IMR-90 (cell line): ENCODE measurements at regions not wholly inside any gene's neighbourhood (a gene's known extent, or its start where the extent isn't known, plus 50 kb on each side); places are given as distances from the start of the nearest gene placed in this dataset.

Experiments used
- ATAC-seq: fragments of 200-7000 bp; cut with Tn5 transposase; 2 replicates; pipeline ENCODE4 v1.9.1; 2020; ENCODE audit warnings: low read depth, mild to moderate bottlenecking, moderate library complexity
- BruUV-seq: library from RNA; stranded (reverse); fragments of 400-500 nt; replicated peaks from 2 replicates; lab custom pipeline; 2021; lab: Mats Ljungman, UMichigan
- CTCF ChIA-PET: fragments of 300-600 bp; formaldehyde crosslinking; extraction: SDS; loops from one replicate; lab custom pipeline; 2021; ENCODE audit warnings: antibody characterized with exemption; lab: Yijun Ruan, JAX
- POLR2A ChIA-PET: fragments of 300-600 bp; sonication (Branson Sonifier 250); formaldehyde crosslinking; loops from one replicate; lab custom pipeline; 2022; ENCODE audit warnings: antibody characterized with exemption; ENCODE audit not compliant: unreplicated experiment; lab: Charles Lee
- DNase-seq: peaks from one replicate; pipeline ENCODE4 v3.0.0; 2013
- H2AFZ ChIP-seq: replicated peaks from 2 replicates; pipeline ENCODE3; 2013; ENCODE audit warnings: low read length, mild to moderate bottlenecking; ENCODE audit not compliant: poor library complexity
- H2AK5ac ChIP-seq: 2 replicates; pipeline ENCODE4 v1.6.1; 2013; ENCODE audit warnings: low read depth, low read length, inconsistent platforms
- H2AK9ac ChIP-seq: replicated peaks from 2 replicates; pipeline ENCODE3; 2013; ENCODE audit warnings: mild to moderate bottlenecking, low read depth, low read length, moderate library complexity; ENCODE audit not compliant: poor library complexity
- H2BK120ac ChIP-seq: 2 replicates; pipeline ENCODE4 v1.6.1; 2013; ENCODE audit warnings: low read depth, low read length, inconsistent platforms
- H2BK15ac ChIP-seq: 3 replicates; pipeline ENCODE4 v1.6.1; 2013; ENCODE audit warnings: low read depth, low read length, inconsistent platforms
- H2BK20ac ChIP-seq: 2 replicates; pipeline ENCODE4 v1.6.1; 2013; ENCODE audit warnings: low read depth, mild to moderate bottlenecking, inconsistent platforms, low read length, moderate library complexity
- H2BK5ac ChIP-seq: 2 replicates; pipeline ENCODE4 v1.6.1; 2013; ENCODE audit warnings: mild to moderate bottlenecking, low read depth, low read length, inconsistent platforms; ENCODE audit not compliant: poor library complexity, severe bottlenecking
- H3K14ac ChIP-seq: replicated peaks from 2 replicates; pipeline ENCODE4 v1.6.1; 2013; ENCODE audit warnings: low read depth, low read length, inconsistent platforms
- H3K18ac ChIP-seq: 2 replicates; pipeline ENCODE4 v1.6.1; 2013; ENCODE audit warnings: low read depth, low read length, control low read depth
- H3K23ac ChIP-seq: 2 replicates; pipeline ENCODE4 v1.6.1; 2013; ENCODE audit warnings: low read depth, low read length, inconsistent platforms
- H3K27ac ChIP-seq: 2 replicates; pipeline ENCODE4 v1.5.1; 2013; ENCODE audit warnings: mild to moderate bottlenecking, control low read depth, low read length; ENCODE audit not compliant: insufficient read depth
- H3K27me3 ChIP-seq: 2 replicates; pipeline ENCODE4 v1.6.1; 2013; ENCODE audit warnings: low read length; ENCODE audit not compliant: control insufficient read depth, insufficient read depth
- H3K36me3 ChIP-seq: 2 replicates; pipeline ENCODE4 v1.6.1; 2013; ENCODE audit warnings: low read length, mixed read lengths; ENCODE audit not compliant: control insufficient read depth, insufficient read depth
- H3K4ac ChIP-seq: 2 replicates; pipeline ENCODE4 v1.6.1; 2013; ENCODE audit warnings: low read depth, low read length, inconsistent platforms
- H3K4me1 ChIP-seq: 2 replicates; pipeline ENCODE4 v1.6.1; 2013; ENCODE audit warnings: low read length, mixed read lengths; ENCODE audit not compliant: control insufficient read depth, insufficient read depth
- H3K4me2 ChIP-seq: 2 replicates; pipeline ENCODE4 v1.6.1; 2013; ENCODE audit warnings: low read depth, mild to moderate bottlenecking, control low read depth, low read length, moderate library complexity
- H3K4me3 ChIP-seq: 2 replicates; pipeline ENCODE4 v1.5.1; 2013; ENCODE audit warnings: low read depth, mild to moderate bottlenecking, control low read depth, low read length, moderate library complexity; ENCODE audit not compliant: insufficient read depth
- H3K56ac ChIP-seq: 2 replicates; pipeline ENCODE4 v1.6.1; 2013; ENCODE audit warnings: low read length, inconsistent platforms; ENCODE audit not compliant: insufficient read depth; ENCODE audit errors: extremely low read depth
- H3K79me1 ChIP-seq, 2 experiments: 2 replicates each; pipeline ENCODE4 v1.6.1; 2013; ENCODE audit warnings: low read length in 2 of 2, inconsistent platforms in 1 of 2, low read depth in 1 of 2
- H3K9ac ChIP-seq: 2 replicates; pipeline ENCODE4 v1.6.1; 2013; ENCODE audit warnings: low read depth, low read length, control low read depth
- H3K9me1 ChIP-seq: 2 replicates; pipeline ENCODE4 v1.6.1; 2013; ENCODE audit warnings: low read length, inconsistent platforms; ENCODE audit not compliant: insufficient read depth
- H3K9me3 ChIP-seq: 2 replicates; pipeline ENCODE4 v1.6.1; 2013; ENCODE audit warnings: low read length; ENCODE audit not compliant: control insufficient read depth, insufficient read depth
- H4K20me1 ChIP-seq: 2 replicates; pipeline ENCODE4 v1.6.1; 2013; ENCODE audit warnings: low read length, inconsistent platforms; ENCODE audit not compliant: insufficient read depth
- H4K5ac ChIP-seq: 2 replicates; pipeline ENCODE4 v1.6.1; 2013; ENCODE audit warnings: mild to moderate bottlenecking, low read depth, low read length, control low read depth
- H4K8ac ChIP-seq, 2 experiments: 2 replicates each; pipeline ENCODE4 v1.6.1; 2013; ENCODE audit warnings: low read depth in 2 of 2, low read length in 2 of 2, control low read depth in 1 of 2, inconsistent platforms in 1 of 2
- H4K91ac ChIP-seq: 2 replicates; pipeline ENCODE4 v1.6.1; 2013; ENCODE audit warnings: low read depth, low read length, inconsistent platforms; ENCODE audit not compliant: insufficient read depth
- BHLHE40 ChIP-seq: fragments of 150-350 bp; IDR thresholded peaks from 2 replicates; pipeline ENCODE4 v1.6.1; 2016; ENCODE audit warnings: mild to moderate bottlenecking, low read depth, low read length
- CEBPB ChIP-seq: IDR thresholded peaks from 2 replicates; pipeline ENCODE4 v1.6.1; 2012; ENCODE audit warnings: low read depth, low read length, improper control_type of control experiment
- CHD1 ChIP-seq: IDR thresholded peaks from 2 replicates; pipeline ENCODE4 v1.6.1; 2012; ENCODE audit warnings: low read depth, low read length, improper control_type of control experiment
- FOS ChIP-seq: fragments of 150-350 bp; IDR thresholded peaks from 2 replicates; pipeline ENCODE4 v1.6.1; 2016; ENCODE audit warnings: low read depth, low read length
- MAFK ChIP-seq: IDR thresholded peaks from 2 replicates; pipeline ENCODE4 v1.6.1; 2012; ENCODE audit warnings: low read depth, low read length, improper control_type of control experiment
- MXI1 ChIP-seq: IDR thresholded peaks from 2 replicates; pipeline ENCODE4 v1.6.1; 2012; ENCODE audit warnings: low read depth, mild to moderate bottlenecking, low read length, moderate library complexity, borderline replicate concordance
- NFE2L2 ChIP-seq: fragments of 150-350 bp; IDR thresholded peaks from 2 replicates; pipeline ENCODE4 v1.6.1; 2016; ENCODE audit warnings: low read depth, mild to moderate bottlenecking, low read length
- POLR2A ChIP-seq: IDR thresholded peaks from 2 replicates; pipeline ENCODE4 v1.6.1; 2012; ENCODE audit warnings: mild to moderate bottlenecking, low read depth, low read length
- RAD21 ChIP-seq: IDR thresholded peaks from 2 replicates; pipeline ENCODE4 v1.6.1; 2012; ENCODE audit warnings: low read length, improper control_type of control experiment
- RCOR1 ChIP-seq: IDR thresholded peaks from 2 replicates; pipeline ENCODE4 v1.6.1; 2012; ENCODE audit warnings: mild to moderate bottlenecking, low read length, improper control_type of control experiment; ENCODE audit not compliant: insufficient replicate concordance
- RFX5 ChIP-seq: IDR thresholded peaks from 2 replicates; pipeline ENCODE4 v1.8.0; 2012; ENCODE audit warnings: low read depth, mild to moderate bottlenecking, low read length, moderate library complexity
- SMC3 ChIP-seq: fragments of 150-350 bp; IDR thresholded peaks from 2 replicates; pipeline ENCODE4 v1.6.1; 2016; ENCODE audit warnings: low read depth, mild to moderate bottlenecking, antibody characterized with exemption, low read length, moderate library complexity
- WGBS, 2 experiments: methylation state at CpG; one replicate each; pipeline versions ENCODE4 v1.1.5 to v1.1.7; 2013; ENCODE audit warnings: missing lambda C conversion rate in 2 of 2; ENCODE audit not compliant: insufficient read length in 1 of 2; ENCODE audit errors: extremely low coverage in 2 of 2; 5-methylcytosine and 5-hydroxymethylcytosine counted together
- dilution Hi-C: fragments of 300-500 bp; cut with HindIII; formaldehyde crosslinking; loops from one replicate; pipeline ENCODE4 v1.14.3; 2018; ENCODE audit warnings: low sequenced_read_pairs; ENCODE audit not compliant: unreplicated experiment
- in situ Hi-C: fragments of 300-500 bp; cut with MboI; formaldehyde crosslinking; loops from 3 replicates; pipeline ENCODE4 v1.14.3; 2019; ENCODE audit warnings: low sequenced_read_pairs, inconsistent platforms, mixed read lengths
- intact Hi-C: fragments of 100-400 bp; cut with micrococcal nuclease; formaldehyde crosslinking; loops from 2 replicates; pipeline ENCODE4 v1.10.0; 2022
- TF ChIP-seq, protein P1 (sequence below): fragments of 150-350 bp; IDR thresholded peaks from 2 replicates; pipeline ENCODE4 v1.6.1; 2016; ENCODE audit warnings: low read depth, mild to moderate bottlenecking, low read length, moderate library complexity, borderline replicate concordance
- TF ChIP-seq, protein P2 (sequence below): fragments of 150-350 bp; IDR thresholded peaks from 2 replicates; pipeline ENCODE4 v1.6.1; 2017; ENCODE audit warnings: mild to moderate bottlenecking, antibody characterized with exemption, low read length, low read depth

- BruUV-seq = no TSS peak
- no CpG with 5 or more reads among the region's 2 CpGs for WGBS, 2 experiments
- Histone ChIP-seq H4K5ac (no peak overlapping the region), H3K23ac (no peak overlapping the region), H3K4me1 (no peaks in the 10 kb centered on the region), H3K9ac (no peak overlapping the region), H3K4me2 (no peak overlapping the region), H3K27ac (no peak overlapping the region), H3K79me1 (no peaks in the 10 kb centered on the region), H4K91ac (no peak overlapping the region), H2BK5ac (no peak overlapping the region), H4K8ac (no peak overlapping the region), H3K4me3 (no peak overlapping the region), H2BK120ac (no peak overlapping the region), H4K20me1 (no peaks in the 10 kb centered on the region), H3K18ac (no peak overlapping the region), H3K36me3 (no peaks in the 10 kb centered on the region), H3K9me1 (no peaks in the 10 kb centered on the region), H2AK5ac (no peak overlapping the region), H3K27me3 (peaks cover 4% of the 10 kb centered on the region), H3K9me3 (no peaks in the 10 kb centered on the region), H3K4ac (no peak overlapping the region), H3K14ac (no peak overlapping the region), H2BK15ac (no peak overlapping the region), H3K56ac (no peak overlapping the region), H2BK20ac (no peak overlapping the region), H2AFZ (no peak overlapping the region), H2AK9ac (no peak overlapping the region)
- in situ Hi-C loops = loop anchor here (25.0 kb wide), 1 partner anchor 1774 kb away; no protein-coding TSS in a partner anchor
- dilution Hi-C loops = no loop called here
- ATAC-seq (no peak), DNase-seq (no peak)
- TF ChIP-seq FOS (no peak), CEBPB (no peak), NFE2L2 (no peak), MAFK (no peak), SMC3 (no peak), CHD1 (no peak), POLR2A (no peak), BHLHE40 (no peak), MXI1 (no peak), RFX5 (no peak), RAD21 (no peak), RCOR1 (no peak)
- TF ChIP-seq, protein P1, sequence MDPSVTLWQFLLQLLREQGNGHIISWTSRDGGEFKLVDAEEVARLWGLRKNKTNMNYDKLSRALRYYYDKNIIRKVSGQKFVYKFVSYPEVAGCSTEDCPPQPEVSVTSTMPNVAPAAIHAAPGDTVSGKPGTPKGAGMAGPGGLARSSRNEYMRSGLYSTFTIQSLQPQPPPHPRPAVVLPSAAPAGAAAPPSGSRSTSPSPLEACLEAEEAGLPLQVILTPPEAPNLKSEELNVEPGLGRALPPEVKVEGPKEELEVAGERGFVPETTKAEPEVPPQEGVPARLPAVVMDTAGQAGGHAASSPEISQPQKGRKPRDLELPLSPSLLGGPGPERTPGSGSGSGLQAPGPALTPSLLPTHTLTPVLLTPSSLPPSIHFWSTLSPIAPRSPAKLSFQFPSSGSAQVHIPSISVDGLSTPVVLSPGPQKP = no peak
- TF ChIP-seq, protein P2, sequence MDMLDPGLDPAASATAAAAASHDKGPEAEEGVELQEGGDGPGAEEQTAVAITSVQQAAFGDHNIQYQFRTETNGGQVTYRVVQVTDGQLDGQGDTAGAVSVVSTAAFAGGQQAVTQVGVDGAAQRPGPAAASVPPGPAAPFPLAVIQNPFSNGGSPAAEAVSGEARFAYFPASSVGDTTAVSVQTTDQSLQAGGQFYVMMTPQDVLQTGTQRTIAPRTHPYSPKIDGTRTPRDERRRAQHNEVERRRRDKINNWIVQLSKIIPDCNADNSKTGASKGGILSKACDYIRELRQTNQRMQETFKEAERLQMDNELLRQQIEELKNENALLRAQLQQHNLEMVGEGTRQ = no peak
- ChIA-PET CTCF (interaction anchor here (0.6 kb wide), 1 partner anchor 114 kb away, joined by 4 read pairs; no protein-coding TSS in a partner anchor), POLR2A (no interaction called here)
- intact Hi-C loops = no loop called here
Observed at GRCh38 chr12:115761784-115762183, 515.7 kb downstream of the MED13L start.
